SKM-1 treated with dmso at 0.1 percent for 144 hours (cell line): ENCODE measurements at regions not wholly inside any gene's neighbourhood (a gene's known extent, or its start where the extent isn't known, plus 50 kb on each side); places are given as distances from the start of the nearest gene placed in this dataset.

Experiments
- DNase-seq: peaks from one replicate; lab custom pipeline; 2025; ENCODE audit not compliant: unreplicated experiment; lab: John Stamatoyannopoulos, UW

- DNase-seq, result no peak
These were observed 50.5 kb upstream of the KCNMB2 start for GRCh38 chr3:178485756-178486155.
